ENCODE measurements at regions not wholly inside any gene's neighbourhood (a gene's known extent, or its start where the extent isn't known, plus 50 kb on each side); places are given as distances from the start of the nearest gene placed in this dataset.

GRCh38 chr20:11389186-11389585, 528.5 kb upstream of the BTBD3 start:
- DNase-seq (ENCODE audit: low read depth): no peak

GRCh38 chr20:11391591-11391990, 526.1 kb upstream of the BTBD3 start:
- no peak for DNase-seq (ENCODE audit: low read depth)

GRCh38 chr20:11394145-11394833, 523.4 kb upstream of the BTBD3 start:
- peak; percentile 90 for DNase-seq (ENCODE audit: low read depth)

GRCh38 chr20:11395581-11395980, 522.1 kb upstream of the BTBD3 start:
- peak; percentile 34 for DNase-seq (ENCODE audit: low read depth)

- DNase-seq (ENCODE audit: low read depth): no peak
Measured at GRCh38 chr20:11401988-11402387, 515.7 kb upstream of the BTBD3 start.

- peak; percentile 76 for DNase-seq (ENCODE audit: low read depth)
Measured at GRCh38 chr20:11403711-11404110, 514.0 kb upstream of the BTBD3 start.

- DNase-seq (ENCODE audit: low read depth): no peak
Measured at GRCh38 chr20:11406877-11407276, 510.8 kb upstream of the BTBD3 start.

- DNase-seq (ENCODE audit: low read depth): no peak
Measured at GRCh38 chr20:11409561-11409960, 508.1 kb upstream of the BTBD3 start.

GRCh38 chr20:11411765-11412164, 505.9 kb upstream of the BTBD3 start:
- no peak for DNase-seq (ENCODE audit: low read depth)

GRCh38 chr20:11426948-11427347, 490.7 kb upstream of the BTBD3 start:
- no peak for DNase-seq (ENCODE audit: low read depth)

- peak; percentile 25 for DNase-seq (ENCODE audit: low read depth)
Measured at GRCh38 chr20:11429168-11429567, 488.5 kb upstream of the BTBD3 start.

GRCh38 chr20:11429889-11430519, 487.7 kb upstream of the BTBD3 start:
- DNase-seq (ENCODE audit: low read depth): no peak

- no peak for DNase-seq (ENCODE audit: low read depth)
Measured at GRCh38 chr20:11430652-11431051, 487.0 kb upstream of the BTBD3 start.

GRCh38 chr20:11431621-11432020, 486.1 kb upstream of the BTBD3 start:
- DNase-seq (ENCODE audit: low read depth): peak; percentile 42

GRCh38 chr20:11432407-11432806, 485.3 kb upstream of the BTBD3 start:
- DNase-seq (ENCODE audit: low read depth): peak; percentile 75

- no peak for DNase-seq (ENCODE audit: low read depth)
Measured at GRCh38 chr20:11436113-11436905, 481.4 kb upstream of the BTBD3 start.

- no peak for DNase-seq (ENCODE audit: low read depth)
Measured at GRCh38 chr20:11437090-11437489, 480.6 kb upstream of the BTBD3 start.

GRCh38 chr20:11437611-11438380, 479.9 kb upstream of the BTBD3 start:
- DNase-seq (ENCODE audit: low read depth): no peak

- DNase-seq (ENCODE audit: low read depth): no peak
Measured at GRCh38 chr20:11438412-11438811, 479.3 kb upstream of the BTBD3 start.

GRCh38 chr20:11443382-11444119, 474.1 kb upstream of the BTBD3 start:
- no peak for DNase-seq (ENCODE audit: low read depth)

- no peak for DNase-seq (ENCODE audit: low read depth)
Measured at GRCh38 chr20:11445161-11445560, 472.5 kb upstream of the BTBD3 start.

- peak; percentile 51 for DNase-seq (ENCODE audit: low read depth)
Measured at GRCh38 chr20:11445891-11446290, 471.8 kb upstream of the BTBD3 start.
